Transverse colon (tissue), 3 donors: ENCODE measurements at regions not wholly inside any gene's neighbourhood (a gene's known extent, or its start where the extent isn't known, plus 50 kb on each side); places are given as distances from the start of the nearest gene placed in this dataset.

Experiments
- CTCF ChIP-seq, 5 experiments: fragments of 200-600 bp in 3 of 5; fragments of 450-650 bp in 2 of 5; sonication (generic) in 3 of 5; IDR thresholded peaks; 1 replicate in 2 of 5; 2 replicates in 3 of 5; pipeline ENCODE4 v1.5.1; 2016 to 2017; ENCODE audit warnings: antibody characterized with exemption in 5 of 5, inconsistent platforms in 3 of 5, mild to moderate bottlenecking in 2 of 5, moderate library complexity in 1 of 5
- EP300 ChIP-seq: sonication (generic); formaldehyde crosslinking; IDR thresholded peaks from one replicate; pipeline ENCODE4 v1.6.1; 2017; ENCODE audit warnings: antibody characterized with exemption, low read depth
- POLR2A ChIP-seq: fragments of 450-650 bp; IDR thresholded peaks from one replicate; pipeline ENCODE4 v1.6.1; 2016; ENCODE audit warnings: antibody characterized with exemption, mild to moderate bottlenecking, moderate library complexity

GRCh38 chr3:26425076-26425475 lies 197.5 kb upstream of the LRRC3B start:
- TF ChIP-seq POLR2A (no peak), CTCF (IDR thresholded peaks at IDR 0.05) (no peak), EP300 (no peak)
